GM12873 (cell line): ENCODE measurements at regions not wholly inside any gene's neighbourhood (a gene's known extent, or its start where the extent isn't known, plus 50 kb on each side); places are given as distances from the start of the nearest gene placed in this dataset.

ENCODE experiments used
- TF ChIP-seq, protein P1 (sequence below): IDR thresholded peaks from 2 replicates; pipeline ENCODE4 v1.5.1; 2012; ENCODE audit warnings: low read depth, mild to moderate bottlenecking, moderate library complexity, low read length, control low read depth; ENCODE audit not compliant: insufficient read depth; ENCODE audit errors: missing control alignments

GRCh38 chr1:199449681-199450080, 577.8 kb upstream of the NR5A2 start:
- TF ChIP-seq, protein P1, sequence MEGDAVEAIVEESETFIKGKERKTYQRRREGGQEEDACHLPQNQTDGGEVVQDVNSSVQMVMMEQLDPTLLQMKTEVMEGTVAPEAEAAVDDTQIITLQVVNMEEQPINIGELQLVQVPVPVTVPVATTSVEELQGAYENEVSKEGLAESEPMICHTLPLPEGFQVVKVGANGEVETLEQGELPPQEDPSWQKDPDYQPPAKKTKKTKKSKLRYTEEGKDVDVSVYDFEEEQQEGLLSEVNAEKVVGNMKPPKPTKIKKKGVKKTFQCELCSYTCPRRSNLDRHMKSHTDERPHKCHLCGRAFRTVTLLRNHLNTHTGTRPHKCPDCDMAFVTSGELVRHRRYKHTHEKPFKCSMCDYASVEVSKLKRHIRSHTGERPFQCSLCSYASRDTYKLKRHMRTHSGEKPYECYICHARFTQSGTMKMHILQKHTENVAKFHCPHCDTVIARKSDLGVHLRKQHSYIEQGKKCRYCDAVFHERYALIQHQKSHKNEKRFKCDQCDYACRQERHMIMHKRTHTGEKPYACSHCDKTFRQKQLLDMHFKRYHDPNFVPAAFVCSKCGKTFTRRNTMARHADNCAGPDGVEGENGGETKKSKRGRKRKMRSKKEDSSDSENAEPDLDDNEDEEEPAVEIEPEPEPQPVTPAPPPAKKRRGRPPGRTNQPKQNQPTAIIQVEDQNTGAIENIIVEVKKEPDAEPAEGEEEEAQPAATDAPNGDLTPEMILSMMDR, result no peak

DNA sequence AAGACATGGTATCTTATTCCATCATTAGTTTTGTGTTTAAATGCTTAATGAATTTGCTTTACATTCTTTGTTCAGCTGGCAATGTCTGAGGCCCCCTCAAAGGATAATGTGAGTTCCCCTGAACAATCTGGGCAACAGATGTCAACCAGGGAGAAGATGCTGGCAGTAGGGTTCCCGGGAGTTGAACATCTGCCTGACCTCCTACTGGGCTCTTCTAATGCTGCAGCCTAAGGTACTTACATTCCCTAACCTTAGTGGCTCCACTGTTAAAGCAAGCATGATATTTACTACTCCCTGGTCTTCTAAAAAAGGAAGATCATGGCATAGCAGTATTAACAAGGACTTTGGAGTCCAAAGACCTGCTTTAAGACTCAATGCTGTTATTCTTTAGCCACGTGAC, 574.9 kb upstream of the NR5A2 start:
- TF ChIP-seq, protein P1, result no peak

GRCh38 chr1:199453723-199454122, 573.8 kb upstream of the NR5A2 start:
- TF ChIP-seq, protein P1, result no peak

DNA sequence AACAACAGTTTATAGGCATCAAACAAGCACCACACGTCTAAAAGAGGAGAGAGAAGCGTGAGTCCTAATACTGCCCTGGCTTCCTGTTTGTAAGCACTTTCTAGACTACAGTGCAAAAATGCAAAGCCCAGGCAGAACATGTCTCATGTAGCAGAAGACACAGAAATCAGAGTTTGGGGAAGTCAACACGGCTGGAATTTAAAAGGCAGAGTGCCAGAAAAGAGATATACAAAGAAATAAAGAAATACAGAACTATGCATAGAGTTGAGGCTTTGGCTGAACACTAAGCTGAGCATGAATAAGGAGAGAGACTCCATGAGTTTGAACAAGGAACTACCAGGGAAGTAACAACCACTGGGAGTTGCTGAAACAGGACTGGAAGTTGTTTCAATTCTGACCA, 566.6 kb upstream of the NR5A2 start:
- TF ChIP-seq, protein P1, result no peak

- TF ChIP-seq, protein P1, result peak; percentile 80
These were observed 563.9 kb upstream of the NR5A2 start for GRCh38 chr1:199463521-199464127.

- TF ChIP-seq, protein P1, result no peak
These were observed 560.5 kb upstream of the NR5A2 start for GRCh38 chr1:199466961-199467360.

- TF ChIP-seq, protein P1, result no peak
These were observed 555.5 kb upstream of the NR5A2 start for GRCh38 chr1:199472018-199472417.
